Trophoblast cell (in vitro differentiated cells and primary cell): ENCODE measurements at regions not wholly inside any gene's neighbourhood (a gene's known extent, or its start where the extent isn't known, plus 50 kb on each side); places are given as distances from the start of the nearest gene placed in this dataset.

Experiments used
- DNase-seq, 2 donors: peaks; one replicate each; pipeline ENCODE4 v3.0.0-alpha.2; 2016
- H2AFZ ChIP-seq: 2 replicates; pipeline ENCODE4 v1.6.1; 2013; ENCODE audit warnings: low read length, moderate library complexity, mild to moderate bottlenecking; ENCODE audit not compliant: insufficient read depth, poor library complexity
- H2AK5ac ChIP-seq: 2 replicates; pipeline ENCODE4 v1.6.1; 2013; ENCODE audit warnings: mild to moderate bottlenecking, low read length
- H2BK120ac ChIP-seq: 2 replicates; pipeline ENCODE4 v1.6.1; 2013; ENCODE audit warnings: low read length, mild to moderate bottlenecking, moderate library complexity; ENCODE audit not compliant: insufficient read depth, poor library complexity
- H2BK12ac ChIP-seq: 2 replicates; pipeline ENCODE4 v1.6.1; 2013; ENCODE audit warnings: mild to moderate bottlenecking, low read length, moderate library complexity
- H2BK5ac ChIP-seq: 2 replicates; pipeline ENCODE4 v1.6.1; 2013; ENCODE audit warnings: low read length, low read depth, moderate library complexity, mild to moderate bottlenecking; ENCODE audit not compliant: poor library complexity
- H3K14ac ChIP-seq: 2 replicates; pipeline ENCODE4 v1.6.1; 2013; ENCODE audit warnings: mild to moderate bottlenecking, low read length
- H3K18ac ChIP-seq: 2 replicates; pipeline ENCODE4 v1.6.1; 2013; ENCODE audit warnings: mild to moderate bottlenecking, low read length
- H3K23ac ChIP-seq: 2 replicates; pipeline ENCODE4 v1.6.1; 2013; ENCODE audit warnings: low read length
- H3K27ac ChIP-seq: 2 replicates; pipeline ENCODE4 v1.5.1; 2013; ENCODE audit warnings: low read depth, mild to moderate bottlenecking, inconsistent platforms, low read length, moderate library complexity
- H3K27me3 ChIP-seq: 2 replicates; pipeline ENCODE4 v1.6.1; 2013; ENCODE audit warnings: inconsistent platforms, mild to moderate bottlenecking, low read length, moderate library complexity; ENCODE audit not compliant: insufficient read depth
- H3K36me3 ChIP-seq, 2 experiments: 1 replicate in 1 of 2; 2 replicates in 1 of 2; pipeline ENCODE4 v1.6.1; 2013; ENCODE audit warnings: low read length in 2 of 2, mild to moderate bottlenecking in 2 of 2, moderate library complexity in 1 of 2; ENCODE audit not compliant: insufficient read depth in 2 of 2, control insufficient read depth in 1 of 2
- H3K4ac ChIP-seq: 2 replicates; pipeline ENCODE4 v1.6.1; 2013; ENCODE audit warnings: low read depth, mild to moderate bottlenecking, low read length, moderate library complexity
- H3K4me1 ChIP-seq, 2 experiments: 1 replicate in 1 of 2; 2 replicates in 1 of 2; pipeline ENCODE4 v1.6.1; 2013; ENCODE audit warnings: low read length in 2 of 2, mild to moderate bottlenecking in 2 of 2, moderate library complexity in 1 of 2; ENCODE audit not compliant: insufficient read depth in 2 of 2, control insufficient read depth in 1 of 2
- H3K4me2 ChIP-seq: 2 replicates; pipeline ENCODE4 v1.6.1; 2013; ENCODE audit warnings: inconsistent platforms, mild to moderate bottlenecking, low read length, moderate library complexity
- H3K4me3 ChIP-seq: 2 replicates; pipeline ENCODE4 v1.5.1; 2013; ENCODE audit warnings: mild to moderate bottlenecking, low read depth, low read length, inconsistent platforms
- H3K79me1 ChIP-seq: one replicate; pipeline ENCODE4 v1.6.1; 2013; ENCODE audit warnings: low read length
- H3K79me2 ChIP-seq: 2 replicates; pipeline ENCODE4 v1.6.1; 2013; ENCODE audit warnings: low read length, mild to moderate bottlenecking; ENCODE audit not compliant: control insufficient read depth, insufficient read depth, poor library complexity
- H3K9ac ChIP-seq: 2 replicates; pipeline ENCODE4 v1.6.1; 2013; ENCODE audit warnings: mild to moderate bottlenecking, low read length
- H3K9me3 ChIP-seq: 2 replicates; pipeline ENCODE4 v1.6.1; 2013; ENCODE audit warnings: low read depth, mild to moderate bottlenecking, control low read depth, inconsistent platforms, low read length; ENCODE audit not compliant: insufficient read depth
- H4K12ac ChIP-seq: 2 replicates; pipeline ENCODE4 v1.6.1; 2013; ENCODE audit warnings: low read depth, mild to moderate bottlenecking, low read length, moderate library complexity
- H4K8ac ChIP-seq: 2 replicates; pipeline ENCODE4 v1.6.1; 2013; ENCODE audit warnings: low read depth, mild to moderate bottlenecking, low read length, moderate library complexity
- H4K91ac ChIP-seq: one replicate; pipeline ENCODE4 v1.6.1; 2013; ENCODE audit warnings: low read depth, mild to moderate bottlenecking, low read length, moderate library complexity
- WGBS: extraction: QIAGEN DNeasy Blood & Tissue Kit; methylation state at CpG from one replicate; pipeline ENCODE4 v1.1.7; 2013; ENCODE audit warnings: missing lambda C conversion rate; ENCODE audit not compliant: insufficient read length, insufficient coverage; ENCODE audit errors: extremely low coverage; 5-methylcytosine and 5-hydroxymethylcytosine counted together

- Histone ChIP-seq H3K23ac (no peak overlapping the region), H3K4me2 (no peak overlapping the region), H3K14ac (peak overlapping the region; percentile 18), H2BK120ac (peak overlapping the region; percentile 55), H3K4me1 (peaks cover 0 to 4% of the 10 kb centered on the region in 2 experiments), H2AK5ac (no peak overlapping the region), H3K27ac (peak overlapping the region; percentile 59), H3K27me3 (no peaks in the 10 kb centered on the region), H3K79me1 (peaks cover 7% of the 10 kb centered on the region), H3K79me2 (no peaks in the 10 kb centered on the region), H4K8ac (no peak overlapping the region), H3K9me3 (no peaks in the 10 kb centered on the region), H3K4me3 (no peak overlapping the region), H2BK12ac (no peak overlapping the region), H4K12ac (no peak overlapping the region), H3K18ac (no peak overlapping the region), H3K4ac (no peak overlapping the region), H4K91ac (peak overlapping the region; percentile 89), H2BK5ac (peak overlapping the region; percentile 70), H2AFZ (no peak overlapping the region), H3K9ac (no peak overlapping the region), H3K36me3 (no peaks in the 10 kb centered on the region)
- no CpG with 5 or more reads among the region's 4 CpGs for WGBS
- DNase-seq = no peak
Observed at GRCh38 chrX:44063606-44064005, 90.4 kb upstream of the NDP start.

GRCh38 chrX:44062840-44063239, 89.7 kb upstream of the NDP start:
- Histone ChIP-seq H2AK5ac (no peak overlapping the region), H4K8ac (no peak overlapping the region), H3K4me2 (no peak overlapping the region), H3K4me1 (peaks cover 0 to 4% of the 10 kb centered on the region in 2 experiments), H2AFZ (no peak overlapping the region), H3K27me3 (no peaks in the 10 kb centered on the region), H3K9ac (no peak overlapping the region), H3K36me3 (no peaks in the 10 kb centered on the region), H2BK12ac (no peak overlapping the region), H2BK120ac (peak overlapping the region; percentile 58), H3K27ac (peak overlapping the region; percentile 72), H3K9me3 (no peaks in the 10 kb centered on the region), H3K4me3 (no peak overlapping the region), H3K14ac (no peak overlapping the region), H3K79me2 (no peaks in the 10 kb centered on the region), H2BK5ac (no peak overlapping the region), H3K23ac (no peak overlapping the region), H4K91ac (peak overlapping the region; percentile 43), H4K12ac (no peak overlapping the region), H3K4ac (no peak overlapping the region), H3K79me1 (peaks cover 7% of the 10 kb centered on the region), H3K18ac (no peak overlapping the region)
- WGBS = no CpG with 5 or more reads among the region's 3 CpGs
- DNase-seq = peak in 1 of 2 donors; percentile 8

GRCh38 chrX:44061968-44062614, 88.9 kb upstream of the NDP start:
- H3K18ac ChIP-seq = no peak overlapping the region
- no peak overlapping the region for H3K4me2 ChIP-seq
- H4K12ac ChIP-seq = no peak overlapping the region
- no peaks in the 10 kb centered on the region for H3K79me2 ChIP-seq
- H2AFZ ChIP-seq = no peak overlapping the region
- H2BK5ac ChIP-seq = no peak overlapping the region
- peaks cover 0 to 4% of the 10 kb centered on the region in 2 experiments for H3K4me1 ChIP-seq
- no peak overlapping the region for H4K8ac ChIP-seq
- H3K79me1 ChIP-seq = peaks cover 7% of the 10 kb centered on the region
- H3K4ac ChIP-seq = no peak overlapping the region
- H2BK12ac ChIP-seq = no peak overlapping the region
- H3K9me3 ChIP-seq = no peaks in the 10 kb centered on the region
- peak overlapping the region; percentile 72 for H3K27ac ChIP-seq
- H2AK5ac ChIP-seq = no peak overlapping the region
- no peaks in the 10 kb centered on the region for H3K27me3 ChIP-seq
- no peak overlapping the region for H3K14ac ChIP-seq
- H3K4me3 ChIP-seq = no peak overlapping the region
- no peak overlapping the region for H2BK120ac ChIP-seq
- DNase-seq = peak in 1 of 2 donors; percentile 17
- WGBS = no CpG with 5 or more reads among the region's 4 CpGs
- H4K91ac ChIP-seq = no peak overlapping the region
- H3K23ac ChIP-seq = no peak overlapping the region
- H3K9ac ChIP-seq = no peak overlapping the region
- H3K36me3 ChIP-seq = no peaks in the 10 kb centered on the region

GRCh38 chrX:44060221-44060620, 87.0 kb upstream of the NDP start:
- Histone ChIP-seq H3K27me3 (no peaks in the 10 kb centered on the region), H4K12ac (no peak overlapping the region), H3K23ac (no peak overlapping the region), H4K91ac (no peak overlapping the region), H3K9ac (no peak overlapping the region), H2AK5ac (no peak overlapping the region), H3K18ac (no peak overlapping the region), H4K8ac (no peak overlapping the region), H3K27ac (no peak overlapping the region), H2BK120ac (no peak overlapping the region), H3K14ac (no peak overlapping the region), H3K4ac (no peak overlapping the region), H2BK12ac (no peak overlapping the region), H3K79me2 (no peaks in the 10 kb centered on the region), H3K9me3 (no peaks in the 10 kb centered on the region), H2BK5ac (no peak overlapping the region), H3K4me1 (peaks cover 0 to 4% of the 10 kb centered on the region in 2 experiments), H2AFZ (no peak overlapping the region), H3K4me2 (no peak overlapping the region), H3K79me1 (peaks cover 7% of the 10 kb centered on the region), H3K4me3 (no peak overlapping the region), H3K36me3 (no peaks in the 10 kb centered on the region)
- no CpG with 5 or more reads among the region's 2 CpGs for WGBS
- no peak for DNase-seq
